Vagina (tissue), 2 donors: ENCODE measurements at regions not wholly inside any gene's neighbourhood (a gene's known extent, or its start where the extent isn't known, plus 50 kb on each side); places are given as distances from the start of the nearest gene placed in this dataset.

Experiments used
- DNase-seq, 2 donors: peaks; one replicate each; pipeline ENCODE4 v3.0.0-alpha.2; 2017; ENCODE audit errors: extremely low spot score in 2 of 2
- H3K27ac ChIP-seq: fragments of 200-600 bp; sonication (generic); one replicate; pipeline ENCODE4 v1.5.1; 2019
- H3K27me3 ChIP-seq: fragments of 200-600 bp; sonication (generic); one replicate; pipeline ENCODE4 v1.5.1; 2019
- H3K36me3 ChIP-seq, 2 donors: fragments of 200-600 bp; sonication (generic); one replicate each; pipeline ENCODE4 v1.5.1; 2017 to 2019
- H3K4me1 ChIP-seq: fragments of 200-600 bp; sonication (generic); one replicate; pipeline ENCODE4 v1.5.1; 2019
- H3K4me3 ChIP-seq, 2 donors: fragments of 200-600 bp; sonication (generic); 1 replicate in 1 of 2; 2 replicates in 1 of 2; pipeline ENCODE4 v1.5.1; 2016 to 2019
- H3K9me3 ChIP-seq: fragments of 200-600 bp; sonication (generic); one replicate; pipeline ENCODE4 v1.5.1; 2019
- CTCF ChIP-seq, 3 experiments: fragments of 450-650 bp in 2 of 3; fragments of 200-600 bp in 1 of 3; sonication (generic) in 1 of 3; IDR thresholded peaks; one replicate each; pipeline ENCODE4 v1.5.1; 2017 to 2019; ENCODE audit warnings: antibody characterized with exemption in 3 of 3, mild to moderate bottlenecking in 2 of 3, moderate library complexity in 2 of 3
- POLR2A ChIP-seq, 2 donors: fragments of 450-650 bp; IDR thresholded peaks; one replicate each; pipeline ENCODE4 v1.6.1; 2017; ENCODE audit warnings: antibody characterized with exemption in 2 of 2, mild to moderate bottlenecking in 2 of 2, moderate library complexity in 2 of 2
- POLR2AphosphoS5 ChIP-seq, 2 donors: sonication (generic); formaldehyde crosslinking; IDR thresholded peaks; one replicate each; pipeline ENCODE4 v1.9.0; 2017; ENCODE audit warnings: antibody characterized with exemption in 2 of 2, mild to moderate bottlenecking in 2 of 2, low read depth in 1 of 2; ENCODE audit not compliant: insufficient read depth in 1 of 2
- intact Hi-C: fragments of 100-400 bp; cut with DNase I; formaldehyde crosslinking; loops from one replicate; pipeline ENCODE4 v1.15.1; 2023

GRCh38 chr6:166017032-166017635, 150.5 kb downstream of the TBXT start:
- no peak for DNase-seq
- Histone ChIP-seq H3K4me3 (no peak overlapping the region), H3K36me3 (no peaks in the 10 kb centered on the region), H3K4me1 (no peaks in the 10 kb centered on the region), H3K27me3 (no peaks in the 10 kb centered on the region), H3K9me3 (no peaks in the 10 kb centered on the region), H3K27ac (no peak overlapping the region)
- intact Hi-C loops = no loop called here
- no peak for TF ChIP-seq POLR2AphosphoS5 (IDR thresholded peaks at IDR 0.05; ENCODE audit: insufficient read depth in 1 of 2, low read depth in 1 of 2)
- TF ChIP-seq CTCF (IDR thresholded peaks at IDR 0.05) = no peak
- TF ChIP-seq POLR2A (IDR thresholded peaks at IDR 0.05) = no peak

GRCh38 chr6:166014966-166015365, 152.7 kb downstream of the TBXT start:
- DNase-seq = no peak

GRCh38 chr6:166010136-166010960, 157.3 kb downstream of the TBXT start:
- intact Hi-C loops = no loop called here
- H3K4me1 ChIP-seq = peaks cover 28% of the 10 kb centered on the region
- DNase-seq = peak in 1 of 2 donors; percentile 74

More at GRCh38 chr6:166014966-166015365, 152.7 kb downstream of the TBXT start:
- H3K36me3 ChIP-seq = no peaks in the 10 kb centered on the region
- no peaks in the 10 kb centered on the region for H3K4me1 ChIP-seq
- H3K4me3 ChIP-seq = no peak overlapping the region
- TF ChIP-seq CTCF (IDR thresholded peaks at IDR 0.05) (no peak), POLR2A (IDR thresholded peaks at IDR 0.05) (no peak), POLR2AphosphoS5 (IDR thresholded peaks at IDR 0.05; ENCODE audit: insufficient read depth in 1 of 2, low read depth in 1 of 2) (no peak)
- H3K9me3 ChIP-seq = no peaks in the 10 kb centered on the region
- no peaks in the 10 kb centered on the region for H3K27me3 ChIP-seq
- no peak overlapping the region for H3K27ac ChIP-seq
- intact Hi-C loops = no loop called here

GRCh38 chr6:166009385-166010031, 158.1 kb downstream of the TBXT start:
- Histone ChIP-seq H3K9me3 (no peaks in the 10 kb centered on the region), H3K4me3 (no peak overlapping the region), H3K36me3 (no peaks in the 10 kb centered on the region), H3K27me3 (no peaks in the 10 kb centered on the region), H3K4me1 (peaks cover 28% of the 10 kb centered on the region), H3K27ac (no peak overlapping the region)
- TF ChIP-seq POLR2AphosphoS5 (IDR thresholded peaks at IDR 0.05; ENCODE audit: insufficient read depth in 1 of 2, low read depth in 1 of 2) (no peak), POLR2A (IDR thresholded peaks at IDR 0.05) (no peak), CTCF (IDR thresholded peaks at IDR 0.05) (no peak)
- intact Hi-C loops = no loop called here
- peak in 1 of 2 donors; percentile 56 for DNase-seq

More at GRCh38 chr6:166010136-166010960, 157.3 kb downstream of the TBXT start:
- no peaks in the 10 kb centered on the region for H3K27me3 ChIP-seq
- TF ChIP-seq POLR2A (IDR thresholded peaks at IDR 0.05) = no peak
- TF ChIP-seq CTCF (IDR thresholded peaks at IDR 0.05) = no peak
- TF ChIP-seq POLR2AphosphoS5 (IDR thresholded peaks at IDR 0.05; ENCODE audit: insufficient read depth in 1 of 2, low read depth in 1 of 2) = no peak
- no peak overlapping the region for H3K4me3 ChIP-seq
- no peaks in the 10 kb centered on the region for H3K9me3 ChIP-seq
- H3K27ac ChIP-seq = no peak overlapping the region
- H3K36me3 ChIP-seq = no peaks in the 10 kb centered on the region
